SJCRH30 (cell line): ENCODE measurements at regions not wholly inside any gene's neighbourhood (a gene's known extent, or its start where the extent isn't known, plus 50 kb on each side); places are given as distances from the start of the nearest gene placed in this dataset.

Source experiments
- DNase-seq, 2 experiments: peaks; one replicate each; pipeline ENCODE4 v3.0.0-alpha.2; 2015 to 2020
- H3K27ac ChIP-seq: fragments of 250-450 bp; sonication (Bioruptor Pico); 2 replicates; pipeline ENCODE4 v1.5.1; 2020; ENCODE audit warnings: mild to moderate bottlenecking, moderate library complexity
- H3K27me3 ChIP-seq: fragments of 250-450 bp; sonication (Bioruptor Pico); 2 replicates; pipeline ENCODE4 v1.5.1; 2020; ENCODE audit warnings: mild to moderate bottlenecking, moderate library complexity
- H3K36me3 ChIP-seq: fragments of 250-450 bp; sonication (Bioruptor Pico); 2 replicates; pipeline ENCODE4 v1.5.1; 2020; ENCODE audit warnings: mild to moderate bottlenecking, moderate library complexity
- H3K4me1 ChIP-seq: fragments of 250-450 bp; sonication (Bioruptor Pico); 2 replicates; pipeline ENCODE4 v1.5.1; 2020; ENCODE audit warnings: mild to moderate bottlenecking, moderate library complexity
- H3K4me3 ChIP-seq: fragments of 250-450 bp; sonication (Bioruptor Pico); 2 replicates; pipeline ENCODE4 v1.5.1; 2020; ENCODE audit warnings: mild to moderate bottlenecking, moderate library complexity
- H3K9me3 ChIP-seq: fragments of 250-450 bp; sonication (Bioruptor Pico); replicated peaks from 2 replicates; pipeline ENCODE4 v1.5.1; 2020; ENCODE audit warnings: mild to moderate bottlenecking, moderate library complexity

- no peak for DNase-seq
- no peaks in the 10 kb centered on the region for H3K9me3 ChIP-seq
- H3K4me3 ChIP-seq: no peak overlapping the region
Measured at GRCh38 chr18:78701771-78702396, 277.7 kb upstream of the SALL3 start.

GRCh38 chr18:78703291-78703690 is 276.3 kb upstream of the SALL3 start:
- no peak for DNase-seq
- no peak overlapping the region for H3K27ac ChIP-seq
- H3K36me3 ChIP-seq: no peaks in the 10 kb centered on the region
- H3K27me3 ChIP-seq: no peaks in the 10 kb centered on the region
- H3K9me3 ChIP-seq: no peaks in the 10 kb centered on the region
- H3K4me1 ChIP-seq: no peaks in the 10 kb centered on the region
- H3K4me3 ChIP-seq: no peak overlapping the region

More at GRCh38 chr18:78701771-78702396, 277.7 kb upstream of the SALL3 start:
- Histone ChIP-seq H3K4me1 (no peaks in the 10 kb centered on the region), H3K27me3 (no peaks in the 10 kb centered on the region), H3K27ac (no peak overlapping the region), H3K36me3 (no peaks in the 10 kb centered on the region)

GRCh38 chr18:78704971-78705461 is 274.6 kb upstream of the SALL3 start:
- no peaks in the 10 kb centered on the region for H3K9me3 ChIP-seq

GRCh38 chr18:78709261-78709809 is 270.3 kb upstream of the SALL3 start:
- Histone ChIP-seq H3K4me1 (no peaks in the 10 kb centered on the region), H3K36me3 (no peaks in the 10 kb centered on the region), H3K27ac (no peak overlapping the region), H3K4me3 (no peak overlapping the region), H3K27me3 (no peaks in the 10 kb centered on the region), H3K9me3 (no peaks in the 10 kb centered on the region)
- DNase-seq: no peak

More at GRCh38 chr18:78704971-78705461, 274.6 kb upstream of the SALL3 start:
- no peak overlapping the region for H3K4me3 ChIP-seq
- no peak for DNase-seq
- H3K4me1 ChIP-seq: no peaks in the 10 kb centered on the region
- H3K27ac ChIP-seq: no peak overlapping the region
- H3K36me3 ChIP-seq: no peaks in the 10 kb centered on the region
- no peaks in the 10 kb centered on the region for H3K27me3 ChIP-seq

GRCh38 chr18:78711316-78711715 is 268.3 kb upstream of the SALL3 start:
- no peaks in the 10 kb centered on the region for H3K9me3 ChIP-seq
- H3K36me3 ChIP-seq: no peaks in the 10 kb centered on the region
- H3K27ac ChIP-seq: no peak overlapping the region
- H3K4me1 ChIP-seq: no peaks in the 10 kb centered on the region
- DNase-seq: no peak
- H3K27me3 ChIP-seq: no peaks in the 10 kb centered on the region
- H3K4me3 ChIP-seq: no peak overlapping the region

- Histone ChIP-seq H3K27ac (no peak overlapping the region), H3K36me3 (no peaks in the 10 kb centered on the region), H3K4me3 (no peak overlapping the region), H3K9me3 (no peaks in the 10 kb centered on the region), H3K27me3 (no peaks in the 10 kb centered on the region), H3K4me1 (no peaks in the 10 kb centered on the region)
- DNase-seq: no peak
Measured at GRCh38 chr18:78711971-78712370, 267.6 kb upstream of the SALL3 start.

- Histone ChIP-seq H3K4me1 (no peaks in the 10 kb centered on the region), H3K36me3 (no peaks in the 10 kb centered on the region), H3K9me3 (no peaks in the 10 kb centered on the region), H3K27ac (no peak overlapping the region), H3K27me3 (no peaks in the 10 kb centered on the region), H3K4me3 (no peak overlapping the region)
- peak; percentile 16 to 50 for DNase-seq
Measured at GRCh38 chr18:78713069-78713468, 266.5 kb upstream of the SALL3 start.

GRCh38 chr18:78713726-78714125 is 265.9 kb upstream of the SALL3 start:
- H3K27ac ChIP-seq: no peak overlapping the region
- H3K9me3 ChIP-seq: no peaks in the 10 kb centered on the region
- no peaks in the 10 kb centered on the region for H3K27me3 ChIP-seq
- no peaks in the 10 kb centered on the region for H3K36me3 ChIP-seq
- DNase-seq: no peak
- H3K4me1 ChIP-seq: no peaks in the 10 kb centered on the region
- no peak overlapping the region for H3K4me3 ChIP-seq

GRCh38 chr18:78716022-78716421 is 263.6 kb upstream of the SALL3 start:
- Histone ChIP-seq H3K4me3 (no peak overlapping the region), H3K9me3 (no peaks in the 10 kb centered on the region)

GRCh38 chr18:78716581-78716980 is 263.0 kb upstream of the SALL3 start:
- H3K27me3 ChIP-seq: no peaks in the 10 kb centered on the region
- DNase-seq: no peak
- no peaks in the 10 kb centered on the region for H3K9me3 ChIP-seq
- H3K4me3 ChIP-seq: no peak overlapping the region
- no peak overlapping the region for H3K27ac ChIP-seq
- H3K36me3 ChIP-seq: no peaks in the 10 kb centered on the region
- no peaks in the 10 kb centered on the region for H3K4me1 ChIP-seq

More at GRCh38 chr18:78716022-78716421, 263.6 kb upstream of the SALL3 start:
- no peak for DNase-seq
- no peaks in the 10 kb centered on the region for H3K36me3 ChIP-seq
- H3K27ac ChIP-seq: no peak overlapping the region
- H3K27me3 ChIP-seq: no peaks in the 10 kb centered on the region
- H3K4me1 ChIP-seq: no peaks in the 10 kb centered on the region

GRCh38 chr18:78717051-78717765 is 262.4 kb upstream of the SALL3 start:
- DNase-seq: no peak
- Histone ChIP-seq H3K36me3 (no peaks in the 10 kb centered on the region), H3K9me3 (no peaks in the 10 kb centered on the region), H3K27ac (no peak overlapping the region), H3K4me1 (no peaks in the 10 kb centered on the region), H3K4me3 (no peak overlapping the region), H3K27me3 (no peaks in the 10 kb centered on the region)

GRCh38 chr18:78717766-78718150 is 261.9 kb upstream of the SALL3 start:
- Histone ChIP-seq H3K4me3 (no peak overlapping the region), H3K27me3 (no peaks in the 10 kb centered on the region), H3K4me1 (no peaks in the 10 kb centered on the region), H3K9me3 (no peaks in the 10 kb centered on the region), H3K27ac (no peak overlapping the region), H3K36me3 (no peaks in the 10 kb centered on the region)
- no peak for DNase-seq

- Histone ChIP-seq H3K27ac (no peak overlapping the region), H3K9me3 (no peaks in the 10 kb centered on the region), H3K4me1 (no peaks in the 10 kb centered on the region), H3K36me3 (no peaks in the 10 kb centered on the region), H3K4me3 (no peak overlapping the region), H3K27me3 (no peaks in the 10 kb centered on the region)
- no peak for DNase-seq
Measured at GRCh38 chr18:78719821-78720220, 259.8 kb upstream of the SALL3 start.

- Histone ChIP-seq H3K27me3 (no peaks in the 10 kb centered on the region), H3K27ac (no peak overlapping the region), H3K36me3 (no peaks in the 10 kb centered on the region), H3K9me3 (no peaks in the 10 kb centered on the region), H3K4me3 (no peak overlapping the region), H3K4me1 (no peaks in the 10 kb centered on the region)
- DNase-seq: no peak
Measured at GRCh38 chr18:78720456-78721237, 259.0 kb upstream of the SALL3 start.
